8988T (cell line): ENCODE measurements at regions not wholly inside any gene's neighbourhood (a gene's known extent, or its start where the extent isn't known, plus 50 kb on each side); places are given as distances from the start of the nearest gene placed in this dataset.
"Not testable (repeated sequence)": the region's sequence is repeated elsewhere in the genome, so short reads cannot be mapped to it uniquely, and the experiment has no call there.

Source experiments
- DNase-seq: peaks from one replicate; pipeline ENCODE4 v3.0.0; 2011

GRCh38 chr11:39120890-39121289 lies 2338.6 kb downstream of the LRRC4C start:
- DNase-seq, result no peak

GRCh38 chr11:39113606-39114005 lies 2345.8 kb downstream of the LRRC4C start:
- no peak for DNase-seq

- no peak for DNase-seq
Measured at GRCh38 chr11:39102236-39102635, 2357.2 kb downstream of the LRRC4C start.

DNA sequence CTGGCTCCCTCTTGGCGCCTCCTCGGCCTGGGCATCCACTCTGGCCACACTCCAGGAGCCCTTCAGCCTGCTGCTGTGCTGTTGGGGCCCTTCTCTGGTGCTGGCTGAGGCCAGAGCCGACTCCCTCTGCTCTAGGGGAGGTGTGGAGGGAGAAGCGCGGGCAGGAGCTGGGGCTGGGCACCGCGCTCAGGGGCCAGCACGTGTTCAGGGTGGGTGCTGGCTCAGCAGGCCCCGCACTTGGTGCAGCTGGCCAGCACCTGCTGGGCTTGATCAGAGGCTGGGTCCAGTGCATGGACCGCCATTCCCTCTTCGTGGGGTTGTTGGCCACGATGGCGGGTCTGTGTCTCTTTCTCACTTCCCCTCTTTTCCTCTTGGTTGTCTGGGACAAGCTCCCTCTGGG lies 2381.0 kb downstream of the LRRC4C start:
- DNase-seq, result no peak

GRCh38 chr11:39037611-39038010 lies 2421.8 kb downstream of the LRRC4C start:
- no peak for DNase-seq

- no peak for DNase-seq
Measured at GRCh38 chr11:39036021-39036420, 2423.4 kb downstream of the LRRC4C start.

DNA sequence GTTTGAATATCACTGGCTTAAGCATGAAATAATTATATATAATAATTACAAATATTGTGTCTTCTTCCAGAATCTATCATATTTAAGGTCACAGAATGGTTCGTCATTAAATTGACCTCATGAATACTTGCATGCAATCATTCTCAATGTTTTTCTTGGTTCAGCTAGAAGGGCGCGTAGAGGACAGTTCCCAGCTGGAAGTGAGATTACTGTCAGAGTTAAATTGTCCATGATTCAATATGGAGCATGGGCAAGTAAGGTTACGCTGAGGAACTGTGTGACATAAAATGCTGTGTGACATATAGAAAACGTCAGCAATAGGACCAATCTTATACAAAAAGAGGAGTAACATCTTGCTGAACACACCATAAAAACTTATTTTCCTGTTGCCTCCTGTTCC lies 2423.5 kb upstream of the RAG2 start:
- no peak for DNase-seq

DNA sequence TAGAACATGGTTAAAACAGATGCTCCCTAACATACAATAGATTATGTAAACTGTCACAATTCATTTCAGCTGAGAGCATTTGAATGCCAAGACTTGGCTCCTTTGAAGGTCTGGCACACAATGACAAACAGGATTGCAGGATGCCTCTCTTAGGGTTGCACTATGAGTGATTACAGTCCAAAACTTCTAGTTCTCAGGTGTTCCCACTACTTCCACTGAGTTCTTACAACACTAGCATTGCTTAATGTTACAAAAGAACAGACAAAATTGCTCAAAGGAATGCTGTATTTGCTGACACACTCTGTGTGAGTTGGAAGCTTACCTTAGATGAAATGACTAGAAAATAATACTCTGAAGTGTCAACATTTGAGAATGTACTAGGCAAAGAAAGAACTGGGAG lies 2413.8 kb upstream of the RAG2 start:
- DNase-seq, result no peak

GRCh38 chr11:38990841-38991240 lies 2392.8 kb upstream of the RAG2 start:
- no peak for DNase-seq

- DNase-seq, result no peak
Measured at GRCh38 chr11:38990139-38990538, 2392.1 kb upstream of the RAG2 start.

DNA sequence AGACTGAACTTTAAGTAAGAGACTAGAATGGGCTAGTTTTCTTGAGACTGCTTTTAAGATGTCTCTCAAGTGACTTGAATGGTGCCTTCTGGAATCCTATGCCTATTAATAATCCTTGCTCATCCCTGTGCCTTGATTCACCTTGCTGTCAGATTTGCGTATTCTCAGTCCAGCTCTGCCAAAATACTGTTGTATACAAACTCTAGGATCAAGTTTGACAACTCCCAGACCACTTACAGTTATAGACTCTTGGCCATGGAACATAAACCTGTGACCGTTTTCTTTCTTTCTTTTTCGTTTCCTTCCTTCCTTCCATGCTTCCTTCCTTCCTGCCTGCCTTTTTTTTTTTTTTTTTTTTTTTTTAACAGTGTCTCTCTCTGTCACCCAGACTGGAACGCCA lies 2390.9 kb upstream of the RAG2 start:
- no peak for DNase-seq

GRCh38 chr11:38972220-38972619 lies 2374.2 kb upstream of the RAG2 start:
- DNase-seq, result no peak

DNA sequence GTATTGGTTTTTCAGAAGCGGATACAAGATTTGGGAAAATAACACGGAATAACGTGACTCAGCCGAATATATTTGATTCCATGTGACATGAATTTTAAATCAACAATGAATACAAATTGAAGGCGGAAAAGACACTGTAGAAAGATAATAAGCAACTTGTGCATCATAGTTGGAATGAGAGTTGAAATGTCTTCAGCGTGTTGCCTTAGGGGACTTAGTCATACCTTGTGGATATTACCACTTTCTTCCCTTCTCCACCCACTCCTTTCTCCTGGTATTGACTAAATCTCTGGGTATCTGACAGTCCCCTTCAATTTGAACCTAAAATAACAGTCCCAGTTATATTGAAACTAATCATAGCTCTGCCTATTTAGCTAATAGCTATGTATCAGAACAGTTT lies 2373.1 kb upstream of the RAG2 start:
- DNase-seq, result no peak

DNA sequence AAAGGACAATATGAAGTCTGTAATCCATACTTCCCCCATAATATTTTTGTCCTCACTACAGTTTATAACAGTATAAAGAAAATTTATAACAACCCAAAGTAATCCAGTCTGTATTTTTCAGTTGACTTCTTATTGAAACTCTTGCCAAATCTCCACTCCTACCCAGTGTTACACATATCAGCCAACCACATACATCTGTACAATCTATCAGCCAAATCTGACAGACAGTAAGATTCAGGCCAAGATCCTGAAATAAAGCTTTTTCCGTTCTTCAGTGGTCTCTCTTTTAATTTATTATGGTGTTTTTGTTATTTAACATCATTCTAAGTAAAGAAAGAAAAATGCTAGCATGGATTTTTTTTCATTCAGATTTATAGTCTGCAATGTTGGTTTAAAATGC lies 2370.9 kb upstream of the RAG2 start:
- no peak for DNase-seq

GRCh38 chr11:38952698-38953097 lies 2354.7 kb upstream of the RAG2 start:
- no peak for DNase-seq

GRCh38 chr11:38950867-38951266 lies 2352.8 kb upstream of the RAG2 start:
- no peak for DNase-seq

GRCh38 chr11:38948392-38948791 lies 2350.4 kb upstream of the RAG2 start:
- DNase-seq, result no peak

DNA sequence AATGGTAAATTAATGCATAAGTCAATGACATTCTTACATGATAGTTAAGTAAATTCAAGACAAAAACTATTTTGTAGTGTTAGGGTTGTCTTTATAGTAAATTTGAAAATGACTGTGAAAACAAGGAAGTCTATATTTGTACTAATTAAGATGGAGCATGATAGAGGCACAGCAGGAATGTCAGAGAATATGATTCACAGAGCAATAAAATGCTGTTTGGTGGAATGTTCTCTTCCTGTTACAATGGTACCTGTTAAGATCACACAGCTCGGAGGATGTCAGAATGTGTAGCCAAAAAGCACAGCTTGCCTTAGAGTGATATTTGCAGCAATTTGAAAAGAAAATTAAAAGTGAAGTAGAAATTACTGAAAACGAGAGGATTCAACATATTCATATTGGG lies 2339.7 kb upstream of the RAG2 start:
- no peak for DNase-seq

- DNase-seq, result no peak
Measured at GRCh38 chr11:38935941-38936340, 2337.9 kb upstream of the RAG2 start.

- no peak for DNase-seq
Measured at GRCh38 chr11:38927993-38928392, 2330.0 kb upstream of the RAG2 start.

- no peak for DNase-seq
Measured at GRCh38 chr11:38924644-38925043, 2326.6 kb upstream of the RAG2 start.

DNA sequence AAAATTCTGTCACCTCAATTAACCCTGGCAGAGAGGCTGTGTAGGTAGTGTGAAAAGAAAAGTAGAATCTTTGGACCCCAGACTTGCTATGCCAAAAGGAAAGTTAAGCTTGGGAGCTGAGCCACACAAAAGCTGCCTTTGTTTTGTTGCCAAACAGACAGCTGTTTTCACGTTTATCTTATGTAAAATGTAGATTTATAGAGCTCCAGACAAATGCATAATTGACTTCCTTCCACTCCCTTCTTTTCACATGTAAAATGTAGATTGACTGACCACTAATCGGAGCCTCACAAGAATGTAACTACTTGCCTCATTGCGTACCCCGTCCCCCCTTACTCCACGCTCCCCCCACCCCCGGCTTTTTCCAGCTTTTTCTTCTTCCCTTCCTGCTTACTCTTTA lies 2302.2 kb upstream of the RAG2 start:
- no peak for DNase-seq

GRCh38 chr11:38894201-38894600 lies 2296.2 kb upstream of the RAG2 start:
- DNase-seq, result not testable (repeated sequence)

GRCh38 chr11:38884145-38884865 lies 2286.3 kb upstream of the RAG2 start:
- DNase-seq, result no peak

GRCh38 chr11:38867338-38867737 lies 2269.3 kb upstream of the RAG2 start:
- DNase-seq, result no peak

GRCh38 chr11:38865922-38866321 lies 2267.9 kb upstream of the RAG2 start:
- no peak for DNase-seq
